ENCODE measurements at regions not wholly inside any gene's neighbourhood (a gene's known extent, or its start where the extent isn't known, plus 50 kb on each side); places are given as distances from the start of the nearest gene placed in this dataset.

DNA sequence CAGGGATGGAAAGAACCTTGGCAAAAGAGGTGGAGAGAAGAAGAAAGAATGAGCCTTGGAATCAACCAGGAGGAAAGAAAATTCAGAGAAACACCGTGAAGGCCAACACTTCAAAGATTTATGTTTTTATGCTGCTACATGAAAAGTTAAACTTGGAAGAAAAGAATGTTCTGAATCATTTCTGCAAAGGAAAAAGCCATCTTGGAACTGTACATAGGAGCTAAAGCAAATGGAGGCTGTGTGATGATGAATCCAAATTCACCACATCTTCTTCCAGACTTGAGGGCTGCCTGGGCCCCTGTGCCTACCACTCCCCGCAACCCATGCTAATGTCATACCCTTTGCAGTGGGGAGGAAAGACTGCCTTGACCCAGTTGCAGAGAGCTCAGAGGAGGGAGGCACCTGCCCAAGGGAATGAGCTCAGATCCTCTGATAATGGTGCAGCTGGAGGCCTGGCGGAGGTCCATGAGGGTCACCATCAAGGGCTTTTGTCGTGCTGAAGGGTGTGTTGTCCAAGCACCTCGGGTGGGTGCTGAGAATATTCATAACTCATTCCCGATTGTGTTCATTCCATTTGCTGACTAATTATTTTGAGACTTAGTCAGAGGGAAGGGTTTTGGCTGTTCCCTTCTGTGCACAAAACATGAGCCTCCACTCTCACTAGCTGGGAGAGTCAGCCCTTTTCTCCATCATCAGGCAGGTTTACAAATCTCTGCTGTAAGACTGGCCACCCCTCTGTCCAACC, 245.8 kb upstream of the JAG1 start:
- TF ChIP-seq POLR2A (IDR thresholded peaks at IDR 0.05; ENCODE audit: low read depth, low read length) (no peak), TAF1 (IDR thresholded peaks at IDR 0.05; ENCODE audit: low read depth, low read length) (no peak), POLR2AphosphoS5 (IDR thresholded peaks at IDR 0.05; ENCODE audit: low read depth, low read length) (no peak), SPI1 (IDR thresholded peaks at IDR 0.05; ENCODE audit: low read depth, low read length) (no peak)
